PC-3 (cell line): ENCODE measurements at regions not wholly inside any gene's neighbourhood (a gene's known extent, or its start where the extent isn't known, plus 50 kb on each side); places are given as distances from the start of the nearest gene placed in this dataset.

Experiments
- CTCF ChIP-seq: fragments of 300-600 bp; sonication (generic); conservative IDR thresholded peaks from 2 replicates; pipeline ENCODE4 v1.5.1; 2017; ENCODE audit warnings: antibody characterized with exemption, low read depth, mild to moderate bottlenecking, low read length
- EZH2 ChIP-seq: fragments of 300-600 bp; sonication (generic); IDR thresholded peaks from one replicate; pipeline ENCODE4 v1.6.1; 2017; ENCODE audit warnings: antibody characterized with exemption, mild to moderate bottlenecking, low read length; ENCODE audit not compliant: unreplicated experiment

DNA sequence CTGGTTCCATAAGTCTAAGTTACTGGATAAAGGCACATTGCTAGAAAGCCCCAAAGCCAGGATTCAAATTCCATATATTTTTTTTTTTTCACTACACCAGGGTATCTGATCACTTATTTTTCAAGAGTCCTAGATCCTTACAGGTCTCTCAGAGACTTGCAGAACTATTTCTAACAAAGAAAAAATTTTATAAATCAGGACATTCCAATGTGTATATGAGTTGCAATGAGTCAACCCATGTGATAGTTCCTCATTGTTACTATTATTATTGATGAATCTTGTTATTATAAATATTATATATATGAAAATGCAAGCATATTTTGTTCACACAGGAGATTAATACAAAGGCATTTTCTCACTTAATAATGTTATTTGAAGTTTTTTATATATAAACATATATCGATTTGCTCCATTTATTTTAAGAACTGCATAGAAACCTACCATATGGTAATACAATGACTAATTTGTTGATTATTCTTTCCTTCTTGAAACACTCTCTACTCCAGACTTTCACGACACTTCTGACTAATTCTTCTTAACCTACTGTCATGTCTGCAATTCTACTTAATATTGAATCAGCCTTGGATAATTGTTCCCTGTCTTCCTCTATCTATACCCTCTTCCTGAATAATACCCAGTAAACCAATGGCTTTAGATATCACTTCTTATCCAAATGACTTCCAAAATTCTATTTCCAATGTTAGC lies 968.4 kb upstream of the NRXN1 start:
- TF ChIP-seq CTCF (no peak), EZH2 (no peak)
